Pancreas (tissue), 10 donors: ENCODE measurements at regions not wholly inside any gene's neighbourhood (a gene's known extent, or its start where the extent isn't known, plus 50 kb on each side); places are given as distances from the start of the nearest gene placed in this dataset.
"Not testable (repeated sequence)": the region's sequence is repeated elsewhere in the genome, so short reads cannot be mapped to it uniquely, and the experiment has no call there.

ENCODE experiments used
- ATAC-seq, 4 donors: fragments of 200-7000 bp; cut with Tn5 transposase; one replicate each; pipeline versions ENCODE4 v1.8.0 to v1.9.1; 2020; ENCODE audit warnings: mild to moderate bottlenecking in 4 of 4, moderate library complexity in 4 of 4
- DNase-seq, 6 donors: peaks; one replicate each; pipeline ENCODE4 v3.0.0-alpha.2; 2020
- FAIRE-seq: peaks from 2 replicates; lab custom pipeline; 2012; peaks lifted over from hg19 to GRCh38; lab: Jason Lieb, UNC
- H3K27ac ChIP-seq, 4 donors: fragments of 200-600 bp; sonication (generic); 1 replicate in 3 of 4; 2 replicates in 1 of 4; pipeline versions ENCODE4 v1.5.0 to v1.8.0; 2020
- H3K27me3 ChIP-seq, 4 donors: fragments of 200-600 bp; one replicate each; pipeline ENCODE4 v1.8.0; 2021
- H3K36me3 ChIP-seq, 3 donors: fragments of 200-600 bp; sonication (generic) in 1 of 3; one replicate each; pipeline versions ENCODE4 v1.5.0 to v1.8.0; 2020 to 2021
- H3K4me1 ChIP-seq, 3 donors: fragments of 200-600 bp; one replicate each; pipeline ENCODE4 v1.8.0; 2021
- H3K4me3 ChIP-seq, 4 donors: fragments of 200-600 bp; sonication (generic) in 2 of 4; one replicate each; pipeline versions ENCODE4 v1.5.0 to v1.8.0; 2020 to 2021
- H3K9me3 ChIP-seq, 4 donors: fragments of 200-600 bp; one replicate each; pipeline ENCODE4 v1.8.0; 2021
- WGBS, 2 donors: extraction: QIAGEN DNeasy Blood & Tissue Kit; methylation state at CpG; one replicate each; pipeline ENCODE4 v1.1.7; 2013; 5-methylcytosine and 5-hydroxymethylcytosine counted together
- intact Hi-C, 3 donors: fragments of 100-400 bp; cut with DNase I; formaldehyde crosslinking; loops; one replicate each; pipeline versions ENCODE4 v1.11.1 to v1.14.2; 2022
- donor health status: healthy with polysubstance abuse.
- donor health status: DM: no; HTN: no; CAD: no; lungs with moderate emphysema.
- donor health status: DM: no; HTN: no; CAD: no.
- donor health status: control.
- donor health status: control.
- donor health status: Bipolar disorder and iron deficiency.
- donor health status: DM: yes; HTN: yes; CAD: no.
- donor health status: DM: no; HTN: no; CAD: no.
- donor health status: DM: no; HTN: no; CAD: no.
- donor health status: DM: yes; HTN: yes; CAD: no.

- DNase-seq = peak in 4 of 6 donors; percentile 14 to 45 (median 26)
- H3K4me3 ChIP-seq, H3K9me3 ChIP-seq, H3K4me1 ChIP-seq, intact Hi-C loops, H3K36me3 ChIP-seq, H3K27ac ChIP-seq, FAIRE-seq, ATAC-seq, H3K27me3 ChIP-seq: not testable (repeated sequence)
- 70 to 72% methylated on average over 19 to 66 of the region's 85 CpGs for WGBS, 2 donors
Observed at GRCh38 chr10:133785846-133786602, 159.4 kb upstream of the FRG2B start.

DNA sequence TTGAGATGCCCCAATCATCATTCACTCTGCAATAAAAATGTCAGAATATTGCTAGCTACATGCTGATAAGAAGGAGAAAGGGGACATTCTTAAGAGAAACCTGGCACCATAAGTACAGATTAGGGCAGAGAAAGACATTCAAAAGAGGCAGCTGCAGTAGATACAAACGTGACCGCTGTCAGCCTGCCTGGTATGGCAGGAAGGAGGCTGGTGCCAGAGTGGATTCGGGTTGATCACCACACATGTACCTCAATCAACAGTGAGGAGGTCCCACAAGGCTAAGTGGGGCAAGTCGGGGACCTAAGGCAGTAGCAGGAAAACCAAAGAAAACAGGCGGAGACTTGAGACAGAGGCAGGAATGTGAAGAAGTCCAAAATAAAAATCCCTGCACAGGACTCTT, 158.6 kb upstream of the FRG2B start:
- FAIRE-seq, intact Hi-C loops, H3K27ac ChIP-seq, H3K4me3 ChIP-seq, H3K9me3 ChIP-seq, ATAC-seq, H3K27me3 ChIP-seq, H3K36me3 ChIP-seq, H3K4me1 ChIP-seq: not testable (repeated sequence)
- DNase-seq = peak in 2 of 6 donors; percentile 2 to 11
- WGBS, 2 donors = 47 to 66% methylated on average over 3 of the region's 5 CpGs

DNA sequence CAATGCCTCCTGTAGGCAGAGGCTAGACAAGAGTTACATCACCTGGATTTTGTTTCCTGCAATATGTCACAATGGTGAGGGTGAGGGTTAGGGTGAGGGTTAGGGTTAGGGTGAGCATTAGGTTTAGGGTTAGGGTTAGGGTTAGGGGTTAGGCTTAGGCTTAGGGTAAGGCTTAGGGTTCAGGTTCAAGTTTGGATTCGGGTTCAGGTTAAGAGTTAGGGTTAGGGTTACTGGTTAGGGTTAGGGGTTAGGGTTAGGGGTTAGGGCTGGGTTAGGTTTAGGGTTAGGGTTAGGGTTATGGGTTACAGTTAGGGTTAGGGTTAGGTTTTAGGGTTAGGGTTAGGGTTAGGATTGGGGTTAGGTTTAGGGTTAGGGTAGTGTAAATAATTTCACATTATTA, 138.7 kb upstream of the FRG2B start:
- intact Hi-C loops, DNase-seq, H3K4me3 ChIP-seq, H3K27me3 ChIP-seq, ATAC-seq, FAIRE-seq, H3K4me1 ChIP-seq, H3K36me3 ChIP-seq, H3K27ac ChIP-seq, H3K9me3 ChIP-seq: not testable (repeated sequence)
- 19 to 38% methylated on average over 1 of the region's 1 CpG for WGBS, 2 donors

DNA sequence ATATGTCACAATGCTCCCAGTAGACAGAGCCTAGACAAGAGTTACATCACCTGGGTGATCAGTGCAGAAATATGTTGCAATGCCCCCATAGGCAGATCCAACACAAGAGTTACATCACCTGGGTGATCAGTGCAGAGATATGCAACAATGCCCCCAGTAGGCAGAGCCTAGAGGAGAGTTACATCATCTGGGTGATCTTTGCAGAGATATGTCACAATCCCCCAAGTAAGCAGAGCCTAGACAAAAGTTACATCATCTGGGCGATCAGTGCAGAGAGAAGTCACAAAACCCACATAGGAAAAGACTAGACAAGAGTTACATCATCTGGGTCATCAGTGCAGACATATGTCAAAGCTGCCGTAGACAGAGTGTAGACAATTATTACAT, 138.2 kb upstream of the FRG2B start:
- H3K27ac ChIP-seq, intact Hi-C loops, FAIRE-seq, H3K36me3 ChIP-seq, H3K4me1 ChIP-seq, H3K27me3 ChIP-seq, DNase-seq, ATAC-seq, H3K9me3 ChIP-seq, H3K4me3 ChIP-seq: not testable (repeated sequence)
- WGBS, 2 donors = no CpG with 5 or more reads among the region's 2 CpGs

DNA sequence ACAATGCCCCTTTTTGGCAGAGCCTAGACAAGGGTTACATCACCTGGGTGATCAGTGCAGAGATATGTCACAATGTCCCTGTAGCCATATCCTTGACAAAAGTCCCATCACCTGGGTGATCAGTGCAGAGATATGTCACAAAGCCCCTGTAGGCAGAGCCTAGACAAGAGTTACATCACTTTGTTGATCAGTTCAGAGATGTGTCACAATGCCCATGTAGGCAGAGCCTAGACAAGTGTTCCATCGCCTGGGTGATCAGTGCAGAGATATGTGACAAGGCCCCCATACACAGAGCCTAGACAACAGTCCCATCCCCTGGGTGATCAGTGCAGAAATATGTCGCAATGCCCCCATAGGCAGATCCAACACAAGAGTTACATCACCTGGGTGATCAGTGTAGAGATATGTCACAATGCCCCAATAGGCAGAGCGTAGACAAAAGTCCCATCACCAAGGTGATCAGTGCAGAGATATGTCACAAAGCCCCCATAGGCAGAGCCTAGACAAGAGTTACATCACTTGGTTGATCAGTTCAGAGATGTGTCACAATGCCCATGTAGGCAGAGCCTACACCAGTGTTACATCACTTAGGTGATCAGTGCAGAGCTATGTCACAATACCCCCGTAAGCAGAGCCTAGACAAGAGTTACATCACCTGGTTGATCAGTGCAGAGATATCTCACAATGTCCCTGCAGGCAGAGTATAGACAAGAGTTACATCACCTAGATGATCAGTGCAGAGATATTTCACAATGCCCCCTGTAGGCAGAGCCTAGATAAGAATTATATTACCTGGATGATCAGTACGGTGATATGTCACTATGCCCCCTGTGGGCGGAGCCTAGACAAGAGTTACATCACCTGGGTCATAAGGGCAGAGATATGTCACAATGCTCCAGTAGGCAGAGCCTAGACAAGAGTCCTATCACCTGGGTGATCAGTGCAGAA, 137.6 kb upstream of the FRG2B start:
- FAIRE-seq, H3K4me1 ChIP-seq, H3K27ac ChIP-seq, H3K27me3 ChIP-seq, H3K9me3 ChIP-seq, intact Hi-C loops, H3K36me3 ChIP-seq, ATAC-seq, H3K4me3 ChIP-seq: not testable (repeated sequence)
- peak in 2 of 6 donors; percentile 3 to 4 for DNase-seq
- 66 to 70% methylated on average over 6 of the region's 6 CpGs for WGBS, 2 donors

DNA sequence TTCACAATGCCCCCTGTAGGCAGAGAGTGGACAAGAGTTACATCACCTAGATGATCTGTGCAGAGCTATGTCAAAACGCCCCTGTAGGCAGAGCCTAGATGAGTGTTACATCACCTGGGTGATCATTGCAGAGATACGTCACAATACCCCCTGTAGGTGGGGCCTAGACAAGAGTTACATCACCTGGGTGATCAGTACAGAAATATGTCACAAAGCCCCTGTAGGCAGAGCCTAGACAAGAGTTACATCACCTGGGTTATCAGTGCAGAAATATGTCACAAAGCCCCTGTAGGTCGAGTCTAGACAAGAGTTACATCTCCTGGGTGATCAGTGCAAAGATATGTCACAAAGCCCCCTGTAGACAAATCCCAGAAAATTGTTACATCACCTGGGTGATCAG, 136.6 kb upstream of the FRG2B start:
- H3K4me3 ChIP-seq, H3K27me3 ChIP-seq, H3K4me1 ChIP-seq, intact Hi-C loops, DNase-seq, H3K36me3 ChIP-seq, H3K9me3 ChIP-seq, FAIRE-seq, H3K27ac ChIP-seq: not testable (repeated sequence)
- no CpG with 5 or more reads among the region's 3 CpGs for WGBS, 2 donors
- peak in 2 of 4 donors; percentile 31 to 73 for ATAC-seq

DNA sequence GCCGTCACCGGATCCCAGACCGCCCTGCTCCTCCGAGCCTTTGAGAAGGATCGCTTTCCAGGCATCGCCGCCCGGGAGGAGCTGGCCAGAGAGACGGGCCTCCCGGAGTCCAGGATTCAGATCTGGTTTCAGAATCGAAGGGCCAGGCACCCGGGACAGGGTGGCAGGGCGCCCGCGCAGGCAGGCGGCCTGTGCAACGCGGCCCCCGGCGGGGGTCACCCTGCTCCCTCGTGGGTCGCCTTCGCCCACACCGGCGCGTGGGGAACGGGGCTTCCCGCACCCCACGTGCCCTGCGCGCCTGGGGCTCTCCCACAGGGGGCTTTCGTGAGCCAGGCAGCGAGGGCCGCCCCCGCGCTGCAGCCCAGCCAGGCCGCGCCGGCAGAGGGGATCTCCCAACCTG, 127.0 kb upstream of the FRG2B start:
- H3K27ac ChIP-seq, H3K4me3 ChIP-seq, FAIRE-seq, DNase-seq, H3K27me3 ChIP-seq, intact Hi-C loops, H3K4me1 ChIP-seq, H3K36me3 ChIP-seq, H3K9me3 ChIP-seq: not testable (repeated sequence)
- WGBS, 2 donors = no CpG with 5 or more reads among the region's 39 CpGs
- ATAC-seq = peak in 1 of 4 donors; percentile 22
